Fibroblast of mammary gland (primary cell): ENCODE measurements at regions not wholly inside any gene's neighbourhood (a gene's known extent, or its start where the extent isn't known, plus 50 kb on each side); places are given as distances from the start of the nearest gene placed in this dataset.

Experiments used
- DNase-seq: peaks from one replicate; pipeline ENCODE4 v3.0.0-alpha.2; 2010; ENCODE audit warnings: low read depth
- H3K4me3 ChIP-seq: 2 replicates; pipeline ENCODE4 v1.5.1; 2011; ENCODE audit warnings: low read depth, mild to moderate bottlenecking, low read length, moderate library complexity; ENCODE audit not compliant: control insufficient read depth
- TF ChIP-seq, protein P1 (sequence below): conservative IDR thresholded peaks from 2 replicates; pipeline ENCODE4 v1.5.1; 2011; ENCODE audit warnings: low read depth, low read length, inconsistent platforms; ENCODE audit not compliant: control insufficient read depth, insufficient read depth

GRCh38 chr2:2892892-2893291, 484.7 kb downstream of the EIPR1 start:
- TF ChIP-seq, protein P1, sequence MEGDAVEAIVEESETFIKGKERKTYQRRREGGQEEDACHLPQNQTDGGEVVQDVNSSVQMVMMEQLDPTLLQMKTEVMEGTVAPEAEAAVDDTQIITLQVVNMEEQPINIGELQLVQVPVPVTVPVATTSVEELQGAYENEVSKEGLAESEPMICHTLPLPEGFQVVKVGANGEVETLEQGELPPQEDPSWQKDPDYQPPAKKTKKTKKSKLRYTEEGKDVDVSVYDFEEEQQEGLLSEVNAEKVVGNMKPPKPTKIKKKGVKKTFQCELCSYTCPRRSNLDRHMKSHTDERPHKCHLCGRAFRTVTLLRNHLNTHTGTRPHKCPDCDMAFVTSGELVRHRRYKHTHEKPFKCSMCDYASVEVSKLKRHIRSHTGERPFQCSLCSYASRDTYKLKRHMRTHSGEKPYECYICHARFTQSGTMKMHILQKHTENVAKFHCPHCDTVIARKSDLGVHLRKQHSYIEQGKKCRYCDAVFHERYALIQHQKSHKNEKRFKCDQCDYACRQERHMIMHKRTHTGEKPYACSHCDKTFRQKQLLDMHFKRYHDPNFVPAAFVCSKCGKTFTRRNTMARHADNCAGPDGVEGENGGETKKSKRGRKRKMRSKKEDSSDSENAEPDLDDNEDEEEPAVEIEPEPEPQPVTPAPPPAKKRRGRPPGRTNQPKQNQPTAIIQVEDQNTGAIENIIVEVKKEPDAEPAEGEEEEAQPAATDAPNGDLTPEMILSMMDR: no peak
- DNase-seq: no peak
- no peak overlapping the region for H3K4me3 ChIP-seq

DNA sequence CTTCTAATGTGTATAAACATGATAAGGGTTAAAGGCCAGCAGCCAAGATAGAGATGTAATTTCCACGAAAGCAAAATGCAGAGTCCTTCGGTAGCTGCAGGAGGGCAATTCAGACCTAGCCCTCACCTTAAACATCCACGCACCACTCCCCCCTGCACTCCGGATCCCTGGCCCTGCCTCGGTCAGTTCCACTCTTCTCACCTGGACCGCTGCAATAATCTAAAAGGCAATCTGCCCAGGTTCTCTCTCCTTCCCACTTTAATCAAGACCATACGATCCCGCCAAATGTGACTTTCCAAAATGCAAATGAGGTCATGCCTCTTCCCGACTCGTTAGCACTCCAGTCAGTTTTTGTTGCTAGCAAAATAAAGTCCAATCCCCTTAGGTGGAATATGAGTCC, 485.2 kb downstream of the EIPR1 start:
- DNase-seq: no peak
- H3K4me3 ChIP-seq: no peak overlapping the region
- TF ChIP-seq, protein P1: no peak

GRCh38 chr2:2890901-2891300, 486.7 kb downstream of the EIPR1 start:
- no peak overlapping the region for H3K4me3 ChIP-seq
- TF ChIP-seq, protein P1: no peak
- no peak for DNase-seq

- DNase-seq: no peak
- H3K4me3 ChIP-seq: no peak overlapping the region
- TF ChIP-seq, protein P1: no peak
Observed at GRCh38 chr2:2890246-2890645, 487.4 kb downstream of the EIPR1 start.

DNA sequence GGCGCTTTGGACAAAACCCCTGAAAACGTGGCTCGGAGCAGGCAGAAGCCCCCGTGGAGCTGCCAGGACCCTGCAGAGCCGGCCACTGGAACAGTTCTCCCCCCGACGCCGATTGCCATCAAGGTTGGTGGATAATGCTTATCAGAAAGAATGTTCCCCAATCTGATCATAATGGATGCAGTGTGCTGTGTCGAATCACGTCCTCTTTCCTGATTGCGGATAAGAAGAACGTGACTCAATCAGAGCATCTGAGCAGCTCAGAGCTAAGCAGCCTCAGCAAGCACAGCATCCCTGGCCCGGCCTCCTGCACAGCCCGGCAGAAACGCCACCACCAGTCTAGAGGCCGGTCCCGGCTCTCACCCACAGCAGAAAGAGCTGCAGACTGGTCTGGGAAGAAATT, 488.0 kb downstream of the EIPR1 start:
- no peak overlapping the region for H3K4me3 ChIP-seq
- no peak for DNase-seq
- TF ChIP-seq, protein P1: no peak

- DNase-seq: no peak
- TF ChIP-seq, protein P1: no peak
- no peak overlapping the region for H3K4me3 ChIP-seq
Observed at GRCh38 chr2:2889141-2889540, 488.5 kb downstream of the EIPR1 start.

GRCh38 chr2:2887772-2888387, 489.7 kb downstream of the EIPR1 start:
- DNase-seq: no peak
- TF ChIP-seq, protein P1: no peak
- H3K4me3 ChIP-seq: no peak overlapping the region
